GM19238 (cell line): ENCODE measurements at regions not wholly inside any gene's neighbourhood (a gene's known extent, or its start where the extent isn't known, plus 50 kb on each side); places are given as distances from the start of the nearest gene placed in this dataset.

Source experiments
- DNase-seq: peaks from one replicate; pipeline ENCODE4 v3.0.0; 2011; ENCODE audit warnings: low spot score; ENCODE audit not compliant: insufficient read length

- no peak for DNase-seq
Measured at GRCh38 chr5:171681061-171681460, 104.6 kb upstream of the SMIM23 start.

- no peak for DNase-seq
Measured at GRCh38 chr5:171681677-171682076, 103.9 kb upstream of the SMIM23 start.

DNA sequence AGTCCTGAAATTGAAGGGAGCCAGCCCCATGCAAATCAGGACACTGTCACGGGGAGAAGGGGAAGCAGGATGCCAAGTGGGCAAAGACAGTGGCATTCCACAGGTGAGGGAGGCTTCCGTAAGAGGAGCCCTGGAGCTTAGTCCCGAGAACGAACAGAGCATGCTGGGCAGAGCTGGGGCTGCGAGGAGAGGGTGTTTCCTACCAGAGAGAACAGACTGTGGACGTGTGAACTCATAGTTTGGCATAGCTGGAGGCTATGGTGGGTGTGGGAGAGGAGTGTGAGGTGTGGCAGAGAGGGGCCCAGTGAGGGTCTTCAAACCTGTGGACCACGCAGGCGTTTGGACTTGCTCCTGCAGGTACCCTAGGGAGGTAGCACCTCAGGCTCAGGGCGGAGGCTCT is 102.8 kb upstream of the SMIM23 start:
- no peak for DNase-seq

- DNase-seq = no peak
Measured at GRCh38 chr5:171684169-171684568, 101.4 kb upstream of the SMIM23 start.

DNA sequence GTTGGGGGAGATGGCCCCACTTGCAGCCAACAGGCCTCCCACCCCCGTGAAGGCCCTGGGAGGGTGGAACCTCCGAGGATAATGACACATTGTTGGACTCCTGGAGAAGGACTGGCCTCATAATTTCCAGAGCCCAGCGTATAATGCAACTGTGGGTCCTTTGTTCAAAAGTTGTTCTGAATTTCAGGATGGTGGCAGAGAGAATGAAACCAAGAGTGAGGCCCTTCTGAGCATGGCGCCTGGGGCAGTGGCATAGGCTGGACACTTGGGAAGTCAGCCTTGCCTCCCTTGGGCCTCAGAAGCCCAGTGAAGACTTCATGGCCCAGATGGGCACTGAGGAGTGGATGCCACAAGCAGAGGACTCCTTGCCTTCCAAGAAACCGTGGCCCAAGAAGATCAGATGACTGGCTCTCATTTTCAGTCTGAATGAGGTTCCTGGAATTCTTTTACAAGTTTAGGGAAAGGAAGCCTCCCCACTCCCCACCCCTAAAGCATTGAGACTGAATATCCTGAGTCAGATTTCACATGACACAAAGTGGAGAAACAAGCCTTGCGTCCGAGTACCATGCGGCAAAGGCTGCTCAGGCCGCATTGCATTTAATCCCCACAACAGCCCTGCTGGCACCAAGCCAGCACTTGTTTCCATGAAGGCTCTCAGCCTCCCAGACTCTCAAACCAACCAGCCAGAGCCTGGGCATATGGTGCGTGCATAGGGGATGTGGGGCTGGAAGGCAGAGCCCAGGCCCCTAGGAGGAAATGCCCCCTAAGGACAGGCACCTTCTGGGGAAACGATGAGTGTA is 96.7 kb upstream of the SMIM23 start:
- DNase-seq = no peak

DNA sequence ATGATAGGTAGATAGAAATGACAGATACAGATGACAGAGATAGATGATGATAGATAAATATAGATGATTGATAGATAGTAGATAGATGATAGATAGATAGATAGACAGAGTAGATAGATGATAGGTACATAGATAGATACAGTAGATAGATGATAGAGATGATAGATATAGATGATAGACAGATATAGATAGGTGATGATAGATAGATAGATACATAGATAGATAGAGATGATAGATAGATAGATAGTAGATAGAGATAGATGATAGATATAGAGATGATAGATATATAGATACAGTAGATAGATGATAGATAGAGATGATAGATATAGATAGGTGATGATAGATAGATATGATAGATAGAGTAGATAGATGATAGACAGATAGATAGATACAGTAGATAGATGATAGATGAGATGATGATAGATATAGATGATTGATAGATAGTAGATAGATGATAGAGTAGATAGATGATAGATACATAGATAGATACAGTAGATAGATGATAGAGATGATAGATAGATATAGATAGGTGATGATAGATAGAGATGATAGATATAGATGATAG is 95.7 kb upstream of the SMIM23 start:
- DNase-seq = no peak

GRCh38 chr5:171692107-171692506 is 93.5 kb upstream of the SMIM23 start:
- no peak for DNase-seq

DNA sequence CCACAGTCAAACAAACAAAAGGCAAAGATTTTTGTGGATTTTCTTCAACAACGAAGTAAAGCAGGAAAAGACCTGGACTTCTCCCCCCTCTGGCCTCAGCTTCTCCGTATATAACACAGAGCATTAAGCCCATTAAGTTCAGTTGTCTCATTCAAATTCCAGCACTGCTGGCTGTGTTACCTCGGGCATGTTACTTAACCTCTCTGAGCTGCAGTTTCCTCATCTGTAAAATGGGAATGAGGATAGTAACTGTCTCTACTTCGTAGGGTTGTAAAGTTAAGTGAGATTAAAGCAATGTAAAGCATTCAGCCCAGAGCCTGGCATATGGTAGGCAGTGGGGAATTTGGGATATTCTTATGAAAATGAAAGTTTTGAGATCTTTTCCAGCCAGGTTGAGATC is 92.7 kb upstream of the SMIM23 start:
- no peak for DNase-seq

DNA sequence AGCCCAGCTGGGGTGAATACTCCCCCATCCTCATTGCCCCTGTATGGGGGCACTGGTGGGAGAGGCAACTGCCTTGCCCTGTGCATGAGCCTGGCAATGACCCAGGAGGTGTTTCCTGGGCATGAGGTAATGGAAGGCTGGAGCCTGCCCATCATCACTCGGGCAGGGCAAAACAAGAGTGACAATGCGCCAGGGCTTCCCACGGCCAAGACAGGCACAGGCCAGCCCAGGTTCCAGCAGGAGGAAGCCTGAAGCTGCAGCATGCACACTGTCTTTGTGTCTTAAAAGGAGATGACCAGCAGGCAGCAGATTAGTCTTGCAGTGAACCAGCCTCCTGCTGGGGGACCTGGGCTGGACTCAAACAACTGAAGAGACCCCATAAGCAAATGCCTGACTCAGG is 92.2 kb upstream of the SMIM23 start:
- DNase-seq = no peak

DNA sequence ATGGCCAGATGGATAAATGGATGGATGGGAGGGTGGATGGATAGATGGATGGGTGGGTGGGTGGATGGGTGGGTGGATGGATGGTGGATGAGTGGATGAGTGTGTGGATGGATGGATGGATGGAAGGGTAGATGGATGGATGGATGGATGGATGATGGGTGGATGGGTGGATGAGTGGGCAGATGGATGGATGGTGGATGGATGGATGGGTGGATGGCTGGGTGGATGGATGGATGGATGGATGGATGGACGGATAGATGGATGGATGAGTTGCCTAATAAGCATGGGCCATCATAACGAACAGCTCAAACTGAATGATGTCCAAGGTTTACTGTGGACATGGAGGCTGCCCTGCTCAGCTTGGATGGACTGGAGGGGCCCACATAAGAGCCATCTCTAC is 89.8 kb upstream of the SMIM23 start:
- DNase-seq = no peak

- no peak for DNase-seq
Measured at GRCh38 chr5:171697221-171698102, 88.2 kb upstream of the SMIM23 start.

DNA sequence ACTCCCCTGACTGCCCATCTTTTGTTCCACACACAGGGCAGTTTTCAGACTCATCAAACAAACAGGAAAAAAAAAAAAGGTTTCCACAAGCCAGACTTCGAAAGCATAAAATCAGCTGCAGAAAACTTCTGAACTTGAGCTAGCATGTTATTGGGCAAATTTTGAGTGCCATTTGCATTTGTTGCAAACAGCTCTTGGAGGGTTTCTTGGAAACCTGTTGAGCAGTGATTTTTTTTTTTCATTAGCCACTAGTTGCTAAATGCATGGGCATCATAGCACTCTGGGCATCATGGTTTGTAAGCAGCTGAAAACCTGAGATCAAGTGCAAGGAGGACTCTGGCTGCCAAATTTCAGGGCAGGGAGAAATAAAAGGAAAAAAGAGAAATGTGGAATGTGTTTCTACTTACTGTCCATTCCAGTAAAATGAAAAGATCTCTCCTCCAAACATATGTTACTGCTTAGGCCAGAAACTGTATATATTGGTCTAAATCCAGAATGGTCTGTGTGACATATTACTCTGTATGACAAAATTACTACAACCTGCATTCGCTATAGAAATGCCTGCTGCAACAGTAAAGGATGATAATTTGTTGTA is 85.2 kb upstream of the SMIM23 start:
- DNase-seq = no peak

GRCh38 chr5:171701100-171701541 is 84.5 kb upstream of the SMIM23 start:
- no peak for DNase-seq

GRCh38 chr5:171702135-171702770 is 83.4 kb upstream of the SMIM23 start:
- no peak for DNase-seq

DNA sequence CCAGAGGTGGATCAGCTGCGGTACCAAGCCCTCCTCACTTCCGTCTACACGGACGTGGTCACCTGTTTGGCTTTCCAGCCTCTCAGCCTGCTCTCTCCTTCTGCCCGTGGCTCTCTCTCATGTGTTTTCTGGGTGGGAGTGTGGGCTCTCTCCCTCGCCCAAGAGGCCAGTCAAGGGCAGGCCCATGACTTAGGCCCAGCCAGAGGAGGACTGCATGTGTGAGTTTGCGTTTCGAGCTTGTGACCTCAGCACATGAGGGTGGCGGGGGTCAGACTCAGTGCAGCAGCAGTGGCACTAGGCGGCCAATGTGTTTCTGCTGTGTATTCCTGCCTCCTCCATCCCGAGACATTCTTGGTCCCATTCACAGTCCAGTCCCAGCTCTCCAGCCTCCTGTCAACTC is 82.5 kb upstream of the SMIM23 start:
- DNase-seq = no peak

DNA sequence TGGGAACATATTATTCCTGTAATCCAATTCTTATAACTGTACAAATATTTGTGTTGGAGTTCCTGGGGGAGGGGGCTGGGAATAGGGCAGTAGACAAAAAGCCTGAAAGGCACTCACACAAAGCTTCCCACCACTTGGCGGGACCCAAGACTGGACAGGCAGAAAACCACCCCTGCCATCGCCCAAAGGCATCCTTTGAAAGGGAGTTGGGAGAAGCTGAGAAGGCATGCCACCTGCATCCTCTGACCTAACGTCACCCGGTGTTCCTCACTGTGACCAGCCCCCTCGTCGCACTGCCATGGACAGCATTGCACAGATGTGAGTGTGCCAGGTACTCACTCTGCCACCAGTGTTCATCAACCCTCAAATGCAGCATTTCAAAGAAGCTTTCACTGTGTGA is 80.6 kb upstream of the SMIM23 start:
- no peak for DNase-seq

- no peak for DNase-seq
Measured at GRCh38 chr5:171705830-171706468, 79.7 kb upstream of the SMIM23 start.

GRCh38 chr5:171706736-171707441 is 78.7 kb upstream of the SMIM23 start:
- no peak for DNase-seq

GRCh38 chr5:171707442-171707792 is 78.2 kb upstream of the SMIM23 start:
- DNase-seq = no peak

DNA sequence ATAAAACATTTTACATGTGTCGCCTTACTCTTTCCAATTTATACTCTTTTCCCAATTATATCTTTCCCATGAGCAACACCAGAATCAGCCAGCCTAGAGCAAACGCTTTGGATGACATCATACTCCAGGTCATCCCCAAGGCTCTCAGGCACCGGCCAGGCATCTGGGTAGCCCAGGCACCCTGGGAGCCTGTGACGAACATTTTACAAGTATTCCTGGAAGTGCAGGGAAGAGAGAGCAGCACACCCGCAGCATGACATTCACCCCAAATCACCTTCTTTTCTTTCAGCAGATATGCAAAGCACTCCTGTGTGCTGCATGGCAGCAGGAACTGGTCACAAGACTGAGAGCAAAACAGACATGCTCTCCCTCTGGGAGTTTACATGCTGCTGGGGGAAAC is 75.7 kb upstream of the SMIM23 start:
- no peak for DNase-seq
